ENCODE measurements at regions not wholly inside any gene's neighbourhood (a gene's known extent, or its start where the extent isn't known, plus 50 kb on each side); places are given as distances from the start of the nearest gene placed in this dataset.
"Not testable (repeated sequence)": the region's sequence is repeated elsewhere in the genome, so short reads cannot be mapped to it uniquely, and the experiment has no call there.

- DNase-seq: no peak
Observed at GRCh38 chr18:54433368-54433767, 75.7 kb downstream of the C18orf54 start.

GRCh38 chr18:54433857-54434256, 76.2 kb downstream of the C18orf54 start:
- DNase-seq: no peak

GRCh38 chr18:54434453-54434852, 76.7 kb downstream of the C18orf54 start:
- no peak for DNase-seq

GRCh38 chr18:54436501-54436900, 78.8 kb downstream of the C18orf54 start:
- DNase-seq: no peak

- DNase-seq: no peak
Observed at GRCh38 chr18:54440292-54440691, 82.6 kb downstream of the C18orf54 start.

- peak; percentile 7 for DNase-seq
Observed at GRCh38 chr18:54444319-54444914, 86.7 kb downstream of the C18orf54 start.

GRCh38 chr18:54453996-54454395, 96.3 kb downstream of the C18orf54 start:
- DNase-seq: no peak

GRCh38 chr18:54465502-54465901, 107.8 kb downstream of the C18orf54 start:
- DNase-seq: no peak

GRCh38 chr18:54466248-54467005, 108.7 kb downstream of the C18orf54 start:
- DNase-seq: no peak

- DNase-seq: no peak
Observed at GRCh38 chr18:54479365-54479764, 111.7 kb upstream of the DYNAP start.

- DNase-seq: no peak
Observed at GRCh38 chr18:54480616-54481015, 110.4 kb upstream of the DYNAP start.

GRCh38 chr18:54502451-54502850, 88.6 kb upstream of the DYNAP start:
- DNase-seq: not testable (repeated sequence)

DNA sequence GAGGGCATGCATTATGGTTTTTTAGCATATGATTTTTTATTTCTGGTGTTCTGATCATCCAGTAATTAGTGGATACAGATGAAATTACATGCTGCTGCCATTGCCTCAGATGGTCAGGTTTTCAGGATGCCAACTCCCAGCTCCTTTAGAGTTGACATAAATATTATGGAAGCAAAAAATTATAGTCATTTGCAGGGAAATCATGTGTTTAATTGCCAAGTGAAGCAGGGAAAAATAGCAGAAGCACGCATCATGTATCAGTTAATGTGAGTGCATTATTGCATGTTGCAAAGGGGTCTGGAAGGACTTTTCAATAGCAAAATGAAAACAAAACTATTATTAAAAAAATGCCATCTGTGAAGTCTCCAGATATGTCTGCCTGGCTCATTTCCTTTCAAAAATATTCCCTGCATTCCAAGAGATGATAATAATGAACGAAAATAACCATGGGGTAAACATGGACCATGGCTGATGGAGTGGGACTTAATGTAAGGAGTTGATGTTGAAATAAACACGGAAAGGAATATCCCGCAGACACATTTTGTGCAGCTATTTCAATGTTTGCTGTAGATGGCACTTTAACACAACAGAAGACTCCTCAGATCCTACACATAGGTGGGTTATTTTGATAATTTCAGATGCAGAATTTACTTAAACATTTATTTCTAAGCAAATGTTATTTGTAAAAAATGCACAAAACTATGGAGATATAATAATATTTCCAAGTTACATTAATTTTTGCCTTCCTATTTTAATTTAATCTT, 87.7 kb upstream of the DYNAP start:
- no peak for DNase-seq

- no peak for DNase-seq
Observed at GRCh38 chr18:54506516-54507261, 84.4 kb upstream of the DYNAP start.

DNA sequence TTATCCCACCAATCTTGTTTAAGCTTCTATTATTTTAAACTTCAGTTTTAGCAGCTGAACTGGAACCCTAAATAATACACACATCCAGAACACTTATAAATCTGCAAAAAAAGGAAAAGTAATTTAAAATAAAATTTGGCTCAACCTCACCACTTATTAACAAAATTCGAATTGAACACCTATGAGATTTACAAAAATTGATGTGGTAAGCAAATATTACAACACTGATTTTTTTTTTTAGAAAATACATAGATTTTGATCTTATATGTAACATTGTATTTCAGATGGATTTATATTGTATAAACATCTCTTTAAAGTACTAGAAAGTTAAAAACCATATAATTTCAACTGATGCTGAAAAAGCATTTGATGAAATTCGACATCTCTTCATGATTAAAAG, 81.3 kb upstream of the DYNAP start:
- DNase-seq: no peak

GRCh38 chr18:54515149-54515548, 75.9 kb upstream of the DYNAP start:
- no peak for DNase-seq

DNA sequence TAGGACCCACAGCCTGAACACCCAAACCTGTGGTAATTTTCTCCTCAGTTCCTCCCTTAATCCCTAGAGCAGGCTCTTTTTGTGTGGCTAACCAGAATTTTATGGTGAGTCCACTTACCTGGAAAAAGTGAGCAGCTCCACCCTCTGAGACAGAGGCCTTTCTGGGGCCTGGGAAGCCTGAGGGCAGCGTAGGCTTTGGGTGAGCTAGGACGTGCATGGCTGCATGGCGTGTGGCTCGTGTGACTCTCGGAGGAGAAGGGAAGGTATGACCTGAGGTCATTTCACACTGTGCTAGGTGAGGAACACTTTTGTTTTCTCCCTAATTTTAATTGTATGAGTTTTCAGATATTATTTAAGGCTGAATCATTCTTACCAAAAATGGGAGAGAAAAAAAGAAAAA, 73.5 kb upstream of the DYNAP start:
- DNase-seq: no peak

DNA sequence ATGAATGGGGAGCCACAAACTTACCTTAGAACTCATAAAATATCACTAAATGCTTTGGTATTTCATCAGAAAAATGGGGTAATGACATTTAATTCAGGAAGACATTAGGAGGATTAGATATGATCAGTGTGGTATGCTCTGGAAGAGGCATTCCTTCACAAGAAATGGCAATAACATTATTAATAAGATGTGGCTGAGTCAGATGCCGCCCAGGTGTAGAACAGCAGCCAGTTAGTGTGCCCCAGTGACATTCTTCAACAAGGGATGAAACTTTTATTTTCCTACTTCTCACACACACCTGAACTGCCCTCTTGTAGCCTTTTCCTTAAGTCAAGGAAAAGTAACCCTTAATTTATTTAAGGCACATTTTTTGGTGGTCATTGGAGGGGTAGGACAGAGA, 69.2 kb upstream of the DYNAP start:
- no peak for DNase-seq

DNA sequence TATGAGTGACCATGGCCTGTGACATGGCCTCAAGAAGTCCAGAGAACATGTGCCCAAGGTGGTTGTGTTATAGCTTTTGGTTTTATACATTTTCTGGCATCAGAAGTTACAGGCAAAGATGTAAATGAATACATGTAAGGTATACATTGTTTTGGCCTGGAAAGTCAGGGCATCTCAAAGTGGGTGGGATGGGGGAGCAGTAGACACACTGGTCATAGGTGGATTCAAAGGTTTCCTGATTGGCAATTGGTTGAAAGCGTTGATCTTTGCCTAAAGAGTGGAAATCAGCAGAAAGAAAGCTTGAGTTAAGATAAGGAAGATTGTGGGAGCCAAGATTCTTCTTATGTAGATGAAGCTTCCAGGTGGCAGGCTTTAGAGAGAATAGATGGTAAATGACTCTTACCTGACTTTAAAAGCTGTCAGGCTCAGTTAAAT, 62.1 kb upstream of the DYNAP start:
- no peak for DNase-seq

DNA sequence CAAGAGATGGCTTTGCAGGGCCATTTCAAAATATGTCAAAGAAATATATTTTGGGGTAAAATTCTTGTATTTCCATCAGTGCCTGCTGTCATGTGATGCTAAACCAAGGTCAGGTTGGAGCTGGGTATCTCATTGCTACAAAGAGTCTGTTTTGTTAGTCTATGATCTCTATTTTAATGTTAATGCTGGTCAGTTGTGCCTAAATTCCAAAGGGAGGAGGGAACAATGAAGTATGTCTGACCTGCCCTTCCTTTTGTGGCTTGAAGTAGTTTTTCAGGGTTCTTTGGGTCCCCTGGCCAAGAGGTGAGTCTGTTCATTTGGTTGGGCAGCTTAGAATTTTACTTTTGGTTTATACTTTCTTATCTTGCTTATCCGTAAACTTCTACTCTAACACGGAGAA, 61.6 kb upstream of the DYNAP start:
- DNase-seq: no peak

DNA sequence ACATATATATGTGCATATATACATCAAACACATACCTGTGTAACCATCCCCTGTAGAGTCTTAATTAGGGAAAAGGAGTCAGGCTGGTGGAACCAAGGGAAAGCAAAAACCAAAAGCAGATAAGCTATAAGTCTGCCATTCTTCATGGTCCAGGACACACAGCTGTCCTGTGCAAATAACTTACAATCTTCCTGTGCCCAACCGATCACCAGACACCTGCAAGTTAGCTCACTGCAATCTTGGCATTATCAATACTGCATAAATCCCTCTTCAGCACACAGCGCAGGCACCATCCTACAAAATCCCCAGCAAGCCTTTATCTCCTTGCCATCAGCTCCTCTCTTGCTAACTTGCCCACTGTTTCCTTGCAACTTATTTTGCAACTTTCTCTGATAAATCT, 60.8 kb upstream of the DYNAP start:
- DNase-seq: no peak

DNA sequence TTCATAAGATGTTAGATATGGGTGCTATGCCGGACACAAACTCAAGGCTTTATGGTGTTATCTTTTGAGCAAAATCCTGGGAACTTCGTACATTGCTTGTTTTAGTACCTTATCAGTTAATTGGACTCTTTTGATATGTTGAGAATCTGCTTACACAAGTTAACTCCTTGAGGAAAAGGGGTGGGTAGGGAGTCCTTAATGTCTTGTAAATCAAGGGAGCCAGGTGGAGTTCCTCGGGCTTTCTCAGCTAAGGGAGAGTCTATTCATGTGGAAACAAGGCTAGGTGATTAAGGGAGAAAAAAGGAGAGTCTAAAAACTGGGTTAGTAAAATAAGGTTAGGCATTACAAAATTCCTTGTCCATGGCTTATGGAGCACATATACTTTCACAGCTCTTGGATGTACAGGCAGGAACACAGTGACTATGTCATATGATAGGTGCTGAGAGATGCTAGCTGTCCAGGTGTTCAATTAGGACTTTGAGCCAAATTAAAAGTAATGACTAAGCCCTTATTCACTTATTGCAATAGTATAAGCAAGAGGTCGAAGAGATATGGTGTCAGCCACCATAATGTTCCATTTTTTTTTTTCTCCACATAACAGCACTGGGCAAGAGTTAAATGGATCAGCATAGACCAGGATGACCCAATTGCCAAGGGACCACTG, 59.5 kb upstream of the DYNAP start:
- no peak for DNase-seq

- no peak for DNase-seq
Observed at GRCh38 chr18:54532222-54532621, 58.8 kb upstream of the DYNAP start.

Data from CD4-positive, alpha-beta T cell treated with Interleukin-12 subunit alpha and Interleukin-12 subunit beta, for 1 hour (primary cell).